ENCODE measurements at regions not wholly inside any gene's neighbourhood (a gene's known extent, or its start where the extent isn't known, plus 50 kb on each side); places are given as distances from the start of the nearest gene placed in this dataset.

DNA sequence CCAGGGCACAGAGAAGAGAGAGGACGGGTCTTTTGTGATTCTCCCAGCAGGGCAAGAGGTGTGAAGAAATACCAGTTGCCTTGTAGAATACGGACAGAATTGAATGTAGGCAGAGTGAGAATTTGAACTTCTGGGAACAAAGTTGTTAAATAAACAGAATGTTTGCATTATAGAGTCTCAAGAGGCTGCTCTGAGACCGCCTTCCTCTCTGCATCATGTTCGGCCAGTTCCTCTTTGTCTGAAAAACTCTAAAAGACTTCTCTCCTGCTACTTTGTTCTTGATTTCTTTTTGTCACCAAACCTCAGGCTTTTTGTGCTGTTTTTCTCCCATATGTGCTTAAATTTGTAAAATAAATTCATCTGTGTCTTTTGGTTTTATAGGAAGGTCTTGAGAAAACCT is 256.4 kb downstream of the DLEU7 start:
- Histone ChIP-seq H3K27ac (ENCODE audit: low read depth, low read length, poor library complexity, severe bottlenecking) (no peak overlapping the region), H3K4me1 (ENCODE audit: insufficient read depth, low read length, poor library complexity, severe bottlenecking) (no peaks in the 10 kb centered on the region), H3K36me3 (ENCODE audit: insufficient read depth, low read length, poor library complexity, severe bottlenecking) (no peaks in the 10 kb centered on the region), H3K9me3 (ENCODE audit: low read depth, low read length, poor library complexity, severe bottlenecking) (no peaks in the 10 kb centered on the region), H3K4me3 (ENCODE audit: low read depth, low read length, poor library complexity, severe bottlenecking) (no peak overlapping the region), H3K27me3 (replicated peaks; ENCODE audit: insufficient read depth, low read depth, low read length, poor library complexity) (no peaks in the 10 kb centered on the region)
- ChIA-PET CTCF (no interaction called here), POLR2A (ENCODE audit: low non-redundant PET) (no interaction called here)
- intact Hi-C loops (cut with micrococcal nuclease; ENCODE audit: unreplicated experiment): no loop called here
- TF ChIP-seq, protein P1, sequence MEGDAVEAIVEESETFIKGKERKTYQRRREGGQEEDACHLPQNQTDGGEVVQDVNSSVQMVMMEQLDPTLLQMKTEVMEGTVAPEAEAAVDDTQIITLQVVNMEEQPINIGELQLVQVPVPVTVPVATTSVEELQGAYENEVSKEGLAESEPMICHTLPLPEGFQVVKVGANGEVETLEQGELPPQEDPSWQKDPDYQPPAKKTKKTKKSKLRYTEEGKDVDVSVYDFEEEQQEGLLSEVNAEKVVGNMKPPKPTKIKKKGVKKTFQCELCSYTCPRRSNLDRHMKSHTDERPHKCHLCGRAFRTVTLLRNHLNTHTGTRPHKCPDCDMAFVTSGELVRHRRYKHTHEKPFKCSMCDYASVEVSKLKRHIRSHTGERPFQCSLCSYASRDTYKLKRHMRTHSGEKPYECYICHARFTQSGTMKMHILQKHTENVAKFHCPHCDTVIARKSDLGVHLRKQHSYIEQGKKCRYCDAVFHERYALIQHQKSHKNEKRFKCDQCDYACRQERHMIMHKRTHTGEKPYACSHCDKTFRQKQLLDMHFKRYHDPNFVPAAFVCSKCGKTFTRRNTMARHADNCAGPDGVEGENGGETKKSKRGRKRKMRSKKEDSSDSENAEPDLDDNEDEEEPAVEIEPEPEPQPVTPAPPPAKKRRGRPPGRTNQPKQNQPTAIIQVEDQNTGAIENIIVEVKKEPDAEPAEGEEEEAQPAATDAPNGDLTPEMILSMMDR (conservative IDR thresholded peaks at IDR 0.05; ENCODE audit: low read depth, low read length): no peak
- no peak for TF ChIP-seq EZH2 (IDR thresholded peaks at IDR 0.05; ENCODE audit: borderline replicate concordance, low read depth, low read length, poor library complexity, severe bottlenecking)
- DNase-seq (ENCODE audit: low spot score): no peak
- BruUV-seq (replicated peaks): no TSS peak

DNA sequence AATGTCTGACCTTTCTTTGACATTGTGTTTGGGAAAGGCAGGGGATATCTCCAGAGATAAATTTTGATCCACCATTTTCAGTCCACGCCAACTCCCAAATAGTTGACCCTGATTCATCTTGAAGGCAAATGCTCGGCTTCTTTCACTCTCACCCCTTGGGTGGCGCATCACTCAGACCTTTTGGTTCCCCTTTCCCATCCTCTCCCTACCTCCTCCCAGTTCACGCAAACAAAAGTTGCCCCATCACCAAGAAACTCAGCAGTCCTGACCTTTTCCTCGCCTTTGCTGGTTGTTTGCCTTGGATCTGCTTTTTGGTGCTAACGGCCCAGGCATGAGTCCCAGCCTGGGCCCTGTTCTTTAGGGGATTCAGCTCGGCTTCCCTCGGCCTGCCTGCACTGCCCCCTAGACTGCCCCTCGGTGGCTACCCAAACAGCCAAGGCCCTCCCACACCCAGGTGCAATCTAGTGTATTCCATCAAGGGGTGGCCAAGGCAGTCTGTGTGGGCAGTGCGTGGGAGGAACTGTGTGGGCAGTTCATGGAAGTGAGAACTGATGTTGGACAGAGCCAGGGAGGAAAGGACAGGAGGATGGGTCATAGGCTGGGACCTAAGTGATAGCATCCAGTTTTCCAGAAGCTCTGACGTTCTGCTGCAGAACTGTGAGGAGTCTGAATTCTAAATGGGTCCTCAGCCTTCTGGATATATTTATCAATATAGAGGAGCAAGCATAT is 255.7 kb downstream of the DLEU7 start:
- no peak overlapping the region for H3K4me3 ChIP-seq (ENCODE audit: low read depth, low read length, poor library complexity, severe bottlenecking)
- POLR2A ChIA-PET (ENCODE audit: low non-redundant PET): no interaction called here
- intact Hi-C loops (cut with micrococcal nuclease; ENCODE audit: unreplicated experiment): no loop called here
- H3K36me3 ChIP-seq (ENCODE audit: insufficient read depth, low read length, poor library complexity, severe bottlenecking): no peaks in the 10 kb centered on the region
- BruUV-seq (replicated peaks): no TSS peak
- TF ChIP-seq, protein P1 (conservative IDR thresholded peaks at IDR 0.05; ENCODE audit: low read depth, low read length): no peak
- TF ChIP-seq EZH2 (IDR thresholded peaks at IDR 0.05; ENCODE audit: borderline replicate concordance, low read depth, low read length, poor library complexity, severe bottlenecking): no peak
- no peak overlapping the region for H3K27ac ChIP-seq (ENCODE audit: low read depth, low read length, poor library complexity, severe bottlenecking)
- CTCF ChIA-PET: no interaction called here
- H3K27me3 ChIP-seq (replicated peaks; ENCODE audit: insufficient read depth, low read depth, low read length, poor library complexity): no peaks in the 10 kb centered on the region
- H3K9me3 ChIP-seq (ENCODE audit: low read depth, low read length, poor library complexity, severe bottlenecking): no peaks in the 10 kb centered on the region
- no peak for DNase-seq (ENCODE audit: low spot score)
- H3K4me1 ChIP-seq (ENCODE audit: insufficient read depth, low read length, poor library complexity, severe bottlenecking): no peaks in the 10 kb centered on the region

DNA sequence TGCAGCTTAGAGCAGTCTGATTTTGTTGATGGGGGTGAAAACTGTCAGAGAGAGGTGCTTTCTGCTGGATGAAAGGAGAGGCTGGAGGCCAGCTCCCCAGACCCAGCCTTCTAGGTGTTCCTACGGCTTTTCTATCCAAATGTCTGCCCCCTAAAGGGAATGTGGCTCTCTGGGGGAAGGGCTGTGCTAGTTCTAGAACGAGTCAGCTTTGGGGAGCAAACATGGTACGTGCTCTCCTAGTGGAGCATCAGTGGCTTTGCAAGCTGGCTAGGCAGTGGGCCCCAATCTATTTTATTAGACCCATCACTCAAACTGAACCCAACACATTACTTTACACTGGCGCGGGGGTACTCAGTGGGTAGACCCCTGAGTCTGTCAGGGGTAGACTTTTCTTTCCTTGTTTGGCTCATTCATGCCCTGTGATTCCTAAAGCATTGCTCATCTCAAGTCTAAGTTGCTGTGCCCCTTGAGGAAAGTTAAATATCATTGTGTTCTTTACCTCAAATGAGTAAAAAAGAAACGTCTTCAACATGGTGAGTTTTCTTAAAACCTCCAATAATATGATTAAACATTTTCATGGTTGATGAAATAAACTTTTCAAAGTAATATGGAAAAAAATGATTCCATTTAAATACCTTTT is 254.9 kb downstream of the DLEU7 start:
- H3K27me3 ChIP-seq (replicated peaks; ENCODE audit: insufficient read depth, low read depth, low read length, poor library complexity): no peaks in the 10 kb centered on the region
- no TSS peak for BruUV-seq (replicated peaks)
- CTCF ChIA-PET: no interaction called here
- no peak for DNase-seq (ENCODE audit: low spot score)
- no peaks in the 10 kb centered on the region for H3K36me3 ChIP-seq (ENCODE audit: insufficient read depth, low read length, poor library complexity, severe bottlenecking)
- no peaks in the 10 kb centered on the region for H3K4me1 ChIP-seq (ENCODE audit: insufficient read depth, low read length, poor library complexity, severe bottlenecking)
- POLR2A ChIA-PET (ENCODE audit: low non-redundant PET): no interaction called here
- no peak overlapping the region for H3K4me3 ChIP-seq (ENCODE audit: low read depth, low read length, poor library complexity, severe bottlenecking)
- intact Hi-C loops (cut with micrococcal nuclease; ENCODE audit: unreplicated experiment): no loop called here
- no peaks in the 10 kb centered on the region for H3K9me3 ChIP-seq (ENCODE audit: low read depth, low read length, poor library complexity, severe bottlenecking)
- H3K27ac ChIP-seq (ENCODE audit: low read depth, low read length, poor library complexity, severe bottlenecking): no peak overlapping the region
- TF ChIP-seq, protein P1 (conservative IDR thresholded peaks at IDR 0.05; ENCODE audit: low read depth, low read length): no peak
- no peak for TF ChIP-seq EZH2 (IDR thresholded peaks at IDR 0.05; ENCODE audit: borderline replicate concordance, low read depth, low read length, poor library complexity, severe bottlenecking)
